ENCODE measurements at regions not wholly inside any gene's neighbourhood (a gene's known extent, or its start where the extent isn't known, plus 50 kb on each side); places are given as distances from the start of the nearest gene placed in this dataset.

GRCh38 chr4:64216741-64217140, 192.5 kb downstream of the TECRL start:
- no peak overlapping the region for H3K4me3 ChIP-seq (ENCODE audit: extremely low read depth, insufficient read depth, low read length, poor library complexity, severe bottlenecking)
- H3K27ac ChIP-seq (ENCODE audit: low read depth, low read length, severe bottlenecking) = no peak overlapping the region
- no peaks in the 10 kb centered on the region for H3K36me3 ChIP-seq (ENCODE audit: control insufficient read depth, insufficient read depth, low read length)
- WGBS, 2 experiments (ENCODE audit: insufficient coverage in 2 of 2) = no CpG with 5 or more reads among the region's 1 CpG
- no peaks in the 10 kb centered on the region for H3K4me1 ChIP-seq (ENCODE audit: control insufficient read depth, insufficient read depth, low read length, poor library complexity, severe bottlenecking)
- no peaks in the 10 kb centered on the region for H3K9me3 ChIP-seq (ENCODE audit: control insufficient read depth, low read length)

GRCh38 chr4:64205376-64205775, 203.9 kb downstream of the TECRL start:
- Histone ChIP-seq H3K36me3 (ENCODE audit: control insufficient read depth, insufficient read depth, low read length) (no peaks in the 10 kb centered on the region), H3K4me1 (ENCODE audit: control insufficient read depth, insufficient read depth, low read length, poor library complexity, severe bottlenecking) (no peaks in the 10 kb centered on the region), H3K9me3 (ENCODE audit: control insufficient read depth, low read length) (peaks cover 11% of the 10 kb centered on the region), H3K4me3 (ENCODE audit: extremely low read depth, insufficient read depth, low read length, poor library complexity, severe bottlenecking) (no peak overlapping the region), H3K27ac (ENCODE audit: low read depth, low read length, severe bottlenecking) (no peak overlapping the region)
- WGBS, 2 experiments (ENCODE audit: insufficient coverage in 2 of 2) = 82 to 94% methylated on average over 2 of the region's 3 CpGs

GRCh38 chr4:64200001-64200555, 209.2 kb downstream of the TECRL start:
- Histone ChIP-seq H3K9me3 (ENCODE audit: control insufficient read depth, low read length) (no peaks in the 10 kb centered on the region), H3K4me3 (ENCODE audit: extremely low read depth, insufficient read depth, low read length, poor library complexity, severe bottlenecking) (no peak overlapping the region), H3K36me3 (ENCODE audit: control insufficient read depth, insufficient read depth, low read length) (no peaks in the 10 kb centered on the region), H3K27ac (ENCODE audit: low read depth, low read length, severe bottlenecking) (no peak overlapping the region), H3K4me1 (ENCODE audit: control insufficient read depth, insufficient read depth, low read length, poor library complexity, severe bottlenecking) (no peaks in the 10 kb centered on the region)
- WGBS, 2 experiments (ENCODE audit: insufficient coverage in 2 of 2) = 77 to 89% methylated on average over 2 of the region's 2 CpGs

DNA sequence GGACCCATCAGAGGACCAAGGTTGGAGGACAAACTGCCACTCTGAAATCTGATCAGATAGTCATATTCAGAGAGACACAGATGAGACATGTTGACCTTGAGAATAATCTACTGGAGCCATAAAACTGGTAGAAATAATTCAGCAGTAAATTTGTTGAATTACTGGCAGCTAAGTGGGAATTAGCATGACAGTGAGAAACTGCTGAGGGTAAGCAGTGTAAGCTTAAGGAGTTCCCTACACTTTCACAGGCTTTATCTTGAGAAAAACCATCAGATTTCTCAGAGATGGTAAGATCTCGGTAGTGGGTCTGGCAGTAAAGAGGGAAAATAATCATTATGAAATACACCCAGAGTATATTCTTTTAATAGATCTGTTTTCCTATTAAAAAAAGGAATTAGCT, 213.7 kb downstream of the TECRL start:
- no peaks in the 10 kb centered on the region for H3K4me1 ChIP-seq (ENCODE audit: control insufficient read depth, insufficient read depth, low read length, poor library complexity, severe bottlenecking)
- no peaks in the 10 kb centered on the region for H3K9me3 ChIP-seq (ENCODE audit: control insufficient read depth, low read length)
- no peak overlapping the region for H3K4me3 ChIP-seq (ENCODE audit: extremely low read depth, insufficient read depth, low read length, poor library complexity, severe bottlenecking)
- no CpG with 5 or more reads among the region's 1 CpG for WGBS, 2 experiments (ENCODE audit: insufficient coverage in 2 of 2)
- H3K36me3 ChIP-seq (ENCODE audit: control insufficient read depth, insufficient read depth, low read length) = no peaks in the 10 kb centered on the region
- no peak overlapping the region for H3K27ac ChIP-seq (ENCODE audit: low read depth, low read length, severe bottlenecking)

GRCh38 chr4:64192731-64193412, 216.4 kb downstream of the TECRL start:
- no peaks in the 10 kb centered on the region for H3K9me3 ChIP-seq (ENCODE audit: control insufficient read depth, low read length)
- 80 to 90% methylated on average over 2 of the region's 3 CpGs for WGBS, 2 experiments (ENCODE audit: insufficient coverage in 2 of 2)
- no peak overlapping the region for H3K4me3 ChIP-seq (ENCODE audit: extremely low read depth, insufficient read depth, low read length, poor library complexity, severe bottlenecking)
- H3K36me3 ChIP-seq (ENCODE audit: control insufficient read depth, insufficient read depth, low read length) = no peaks in the 10 kb centered on the region
- no peak overlapping the region for H3K27ac ChIP-seq (ENCODE audit: low read depth, low read length, severe bottlenecking)
- H3K4me1 ChIP-seq (ENCODE audit: control insufficient read depth, insufficient read depth, low read length, poor library complexity, severe bottlenecking) = no peaks in the 10 kb centered on the region

DNA sequence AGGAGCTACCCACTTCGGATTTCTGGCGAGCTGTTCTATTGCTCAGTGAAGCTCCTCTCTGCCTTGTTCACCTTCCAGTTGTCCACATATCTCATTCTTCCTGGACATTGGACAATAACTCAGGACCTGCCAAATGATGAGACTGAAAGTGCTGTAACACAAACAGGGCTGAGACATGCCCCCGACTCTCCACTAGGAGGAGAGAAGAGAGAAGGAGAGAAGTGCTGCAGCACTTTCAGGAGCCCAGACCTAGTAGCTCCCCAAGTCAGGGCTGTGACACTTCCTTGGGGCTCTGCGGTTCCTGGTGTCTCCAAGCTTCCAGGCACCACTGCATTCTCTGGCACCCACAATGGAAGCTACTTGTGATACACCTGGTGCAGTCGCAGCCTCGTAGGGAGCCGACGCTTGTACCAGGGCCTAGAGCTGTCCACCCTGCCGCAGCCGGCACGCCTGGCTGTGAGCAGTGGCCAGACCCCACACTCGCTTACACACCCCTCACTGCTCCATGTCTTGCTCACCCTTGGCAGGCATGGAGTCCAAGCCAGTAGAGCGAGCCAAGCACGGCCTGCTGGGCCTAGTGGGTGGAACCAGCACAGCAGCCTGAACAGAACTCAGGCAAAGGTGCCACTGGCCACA, 234.9 kb downstream of the TECRL start:
- Histone ChIP-seq H3K4me3 (ENCODE audit: extremely low read depth, insufficient read depth, low read length, poor library complexity, severe bottlenecking) (no peak overlapping the region), H3K27ac (ENCODE audit: low read depth, low read length, severe bottlenecking) (no peak overlapping the region), H3K4me1 (ENCODE audit: control insufficient read depth, insufficient read depth, low read length, poor library complexity, severe bottlenecking) (no peaks in the 10 kb centered on the region), H3K36me3 (ENCODE audit: control insufficient read depth, insufficient read depth, low read length) (no peaks in the 10 kb centered on the region), H3K9me3 (ENCODE audit: control insufficient read depth, low read length) (no peaks in the 10 kb centered on the region)
- WGBS, 2 experiments (ENCODE audit: insufficient coverage in 2 of 2) = 87 to 93% methylated on average over 7 to 12 of the region's 14 CpGs

- no peak overlapping the region for H3K4me3 ChIP-seq (ENCODE audit: extremely low read depth, insufficient read depth, low read length, poor library complexity, severe bottlenecking)
- H3K36me3 ChIP-seq (ENCODE audit: control insufficient read depth, insufficient read depth, low read length) = no peaks in the 10 kb centered on the region
- no peaks in the 10 kb centered on the region for H3K4me1 ChIP-seq (ENCODE audit: control insufficient read depth, insufficient read depth, low read length, poor library complexity, severe bottlenecking)
- no peaks in the 10 kb centered on the region for H3K9me3 ChIP-seq (ENCODE audit: control insufficient read depth, low read length)
- WGBS, 2 experiments (ENCODE audit: insufficient coverage in 2 of 2) = 92 to 100% methylated on average over 2 of the region's 3 CpGs
- H3K27ac ChIP-seq (ENCODE audit: low read depth, low read length, severe bottlenecking) = no peak overlapping the region
These were observed 242.9 kb downstream of the TECRL start for GRCh38 chr4:64166365-64166764.

DNA sequence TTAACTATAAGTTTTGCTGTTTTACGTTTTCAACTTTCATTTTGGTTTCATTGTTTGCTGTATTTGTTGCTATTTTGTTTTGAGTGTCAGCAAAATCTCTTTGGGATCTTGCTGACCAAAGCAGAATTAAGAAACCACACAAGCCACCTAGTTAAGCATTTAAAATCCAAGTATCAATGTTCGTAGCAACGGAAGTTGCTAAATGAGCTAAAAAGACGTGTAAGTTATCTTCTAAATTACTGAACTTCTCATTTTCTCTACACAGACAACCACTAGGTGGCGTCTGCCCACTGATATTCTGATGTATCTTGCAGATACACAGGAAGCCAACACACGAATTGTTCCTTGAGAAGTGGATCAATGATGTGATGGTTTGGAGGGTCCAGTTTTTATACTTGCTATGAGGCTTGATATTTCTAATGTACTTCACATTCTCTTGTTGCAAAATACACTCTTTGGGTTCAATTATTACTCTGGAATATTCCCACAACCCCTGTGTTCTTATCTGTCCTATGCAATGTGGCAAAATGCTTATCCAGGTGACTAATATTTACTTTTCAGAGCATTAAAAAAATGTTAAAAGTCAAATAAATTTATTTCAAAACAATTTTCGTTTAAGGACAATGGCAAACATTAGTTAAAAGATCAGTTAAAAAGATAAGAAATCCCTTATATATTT, 250.5 kb downstream of the TECRL start:
- H3K9me3 ChIP-seq (ENCODE audit: control insufficient read depth, low read length) = no peaks in the 10 kb centered on the region
- no peak overlapping the region for H3K27ac ChIP-seq (ENCODE audit: low read depth, low read length, severe bottlenecking)
- H3K36me3 ChIP-seq (ENCODE audit: control insufficient read depth, insufficient read depth, low read length) = no peaks in the 10 kb centered on the region
- H3K4me3 ChIP-seq (ENCODE audit: extremely low read depth, insufficient read depth, low read length, poor library complexity, severe bottlenecking) = no peak overlapping the region
- WGBS, 2 experiments (ENCODE audit: insufficient coverage in 2 of 2) = 50% methylated on average over 2 of the region's 7 CpGs; no CpG with 5 or more reads in 1 of the 2 experiments
- no peaks in the 10 kb centered on the region for H3K4me1 ChIP-seq (ENCODE audit: control insufficient read depth, insufficient read depth, low read length, poor library complexity, severe bottlenecking)

- no peaks in the 10 kb centered on the region for H3K36me3 ChIP-seq (ENCODE audit: control insufficient read depth, insufficient read depth, low read length)
- no peak overlapping the region for H3K27ac ChIP-seq (ENCODE audit: low read depth, low read length, severe bottlenecking)
- H3K4me3 ChIP-seq (ENCODE audit: extremely low read depth, insufficient read depth, low read length, poor library complexity, severe bottlenecking) = no peak overlapping the region
- no peaks in the 10 kb centered on the region for H3K4me1 ChIP-seq (ENCODE audit: control insufficient read depth, insufficient read depth, low read length, poor library complexity, severe bottlenecking)
- WGBS, 2 experiments (ENCODE audit: insufficient coverage in 2 of 2) = 98 to 100% methylated on average over 2 of the region's 2 CpGs
- no peaks in the 10 kb centered on the region for H3K9me3 ChIP-seq (ENCODE audit: control insufficient read depth, low read length)
These were observed 251.9 kb downstream of the TECRL start for GRCh38 chr4:64157397-64157796.

DNA sequence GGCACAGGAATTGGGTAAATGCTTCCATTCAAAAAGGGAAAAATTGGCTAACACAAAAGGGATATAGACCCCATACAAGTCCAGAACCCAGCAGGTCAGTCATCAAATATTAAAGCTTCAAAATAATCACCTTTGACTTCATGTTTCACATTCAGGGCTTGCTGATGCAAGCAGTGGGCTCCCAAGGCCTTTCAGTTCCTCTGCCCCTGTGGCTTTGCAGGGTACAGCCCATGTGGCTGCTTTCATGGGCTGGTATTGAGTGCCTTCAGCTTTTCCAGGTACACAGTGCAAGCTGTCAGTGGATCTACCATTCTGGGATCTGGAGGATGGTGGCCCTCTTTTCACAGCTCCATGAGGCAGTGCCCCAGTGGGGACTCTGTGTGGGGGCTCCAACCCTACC, 253.0 kb downstream of the TECRL start:
- Histone ChIP-seq H3K4me3 (ENCODE audit: extremely low read depth, insufficient read depth, low read length, poor library complexity, severe bottlenecking) (no peak overlapping the region), H3K4me1 (ENCODE audit: control insufficient read depth, insufficient read depth, low read length, poor library complexity, severe bottlenecking) (no peaks in the 10 kb centered on the region), H3K27ac (ENCODE audit: low read depth, low read length, severe bottlenecking) (no peak overlapping the region), H3K9me3 (ENCODE audit: control insufficient read depth, low read length) (no peaks in the 10 kb centered on the region), H3K36me3 (ENCODE audit: control insufficient read depth, insufficient read depth, low read length) (no peaks in the 10 kb centered on the region)

DNA sequence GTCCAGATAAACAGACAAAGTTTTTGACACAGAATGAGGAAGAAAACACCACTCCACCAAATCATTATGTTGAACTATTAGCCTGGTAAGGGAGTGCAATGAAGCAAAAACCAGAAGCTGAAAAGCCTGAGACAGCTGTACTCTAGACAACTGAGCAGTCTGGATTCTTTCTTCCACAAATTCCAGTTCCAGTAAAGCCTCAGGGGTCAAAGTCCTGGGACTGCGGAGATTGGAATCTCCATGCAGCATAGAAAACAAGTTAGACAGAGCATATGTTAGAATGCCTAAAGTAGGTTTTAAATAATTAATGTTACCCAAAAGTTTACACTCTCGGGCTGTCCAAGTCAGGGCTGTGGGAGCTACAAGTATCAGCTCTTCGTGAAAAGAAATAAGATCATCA, 263.2 kb downstream of the TECRL start:
- Histone ChIP-seq H3K36me3 (ENCODE audit: control insufficient read depth, insufficient read depth, low read length) (no peaks in the 10 kb centered on the region), H3K9me3 (ENCODE audit: control insufficient read depth, low read length) (peaks cover 11% of the 10 kb centered on the region), H3K4me1 (ENCODE audit: control insufficient read depth, insufficient read depth, low read length, poor library complexity, severe bottlenecking) (no peaks in the 10 kb centered on the region), H3K27ac (ENCODE audit: low read depth, low read length, severe bottlenecking) (no peak overlapping the region), H3K4me3 (ENCODE audit: extremely low read depth, insufficient read depth, low read length, poor library complexity, severe bottlenecking) (no peak overlapping the region)
- 100% methylated on average over 1 of the region's 3 CpGs for WGBS, 2 experiments (ENCODE audit: insufficient coverage in 2 of 2)

Data from mesodermal cell (in vitro differentiated cells).